ENCODE measurements at regions not wholly inside any gene's neighbourhood (a gene's known extent, or its start where the extent isn't known, plus 50 kb on each side); places are given as distances from the start of the nearest gene placed in this dataset.

GRCh38 chr9:82720515-82720914 is 342.4 kb downstream of the RASEF start:
- no peak for TF ChIP-seq CTCF (conservative IDR thresholded peaks at IDR 0.05 in 1 of 2, IDR thresholded peaks at IDR 0.05 in 1 of 2; ENCODE audit: low read depth in 1 of 2, low read length in 2 of 2)
- TF ChIP-seq EZH2 (IDR thresholded peaks at IDR 0.05; ENCODE audit: low read length, missing control alignments): no peak
